Fibroblast of lung (primary cell): ENCODE measurements at regions not wholly inside any gene's neighbourhood (a gene's known extent, or its start where the extent isn't known, plus 50 kb on each side); places are given as distances from the start of the nearest gene placed in this dataset.

Experiments used
- DNase-seq, 2 donors: peaks; one replicate each; pipeline versions ENCODE4 v3.0.0 to v3.0.0-alpha.2; 2010; ENCODE audit warnings: low read depth in 2 of 2
- H2AFZ ChIP-seq: 2 replicates; pipeline ENCODE4 v1.5.1; 2012; ENCODE audit warnings: low read length, control low read depth, inconsistent platforms
- H3K27ac ChIP-seq: 2 replicates; pipeline ENCODE4 v1.5.1; 2011; ENCODE audit warnings: low read length, control low read depth; ENCODE audit not compliant: insufficient read depth
- H3K27me3 ChIP-seq: 2 replicates; pipeline ENCODE4 v1.5.1; 2011; ENCODE audit warnings: mild to moderate bottlenecking, low read length; ENCODE audit not compliant: control insufficient read depth, insufficient read depth
- H3K36me3 ChIP-seq: 2 replicates; pipeline ENCODE4 v1.5.1; 2011; ENCODE audit warnings: low read length; ENCODE audit not compliant: control insufficient read depth, insufficient read depth
- H3K4me1 ChIP-seq: 2 replicates; pipeline ENCODE4 v1.5.1; 2011; ENCODE audit warnings: low read length; ENCODE audit not compliant: control insufficient read depth, insufficient read depth; ENCODE audit errors: extremely low read depth
- H3K4me2 ChIP-seq: 2 replicates; pipeline ENCODE4 v1.5.1; 2011; ENCODE audit warnings: low read length, control low read depth; ENCODE audit not compliant: insufficient read depth; ENCODE audit errors: extremely low read depth
- H3K4me3 ChIP-seq, 4 experiments: fragments of 200-600 bp in 1 of 4; sonication (generic) in 1 of 4; replicated peaks in 1 of 4; 2 replicates each; pipeline ENCODE4 v1.5.1; 2011 to 2016; ENCODE audit warnings: low read length in 4 of 4, low read depth in 3 of 4, mild to moderate bottlenecking in 3 of 4, control low read depth in 2 of 4, inconsistent platforms in 1 of 4, mixed read lengths in 1 of 4; ENCODE audit not compliant: insufficient read depth in 1 of 4; ENCODE audit errors: control extremely low read depth in 1 of 4
- H3K79me2 ChIP-seq: 2 replicates; pipeline ENCODE4 v1.5.1; 2012; ENCODE audit warnings: mild to moderate bottlenecking, low read length, inconsistent platforms; ENCODE audit not compliant: control insufficient read depth, insufficient read depth
- H3K9ac ChIP-seq: 2 replicates; pipeline ENCODE4 v1.5.1; 2011; ENCODE audit warnings: mild to moderate bottlenecking, low read length, control low read depth; ENCODE audit not compliant: insufficient read depth
- H3K9me3 ChIP-seq: 2 replicates; pipeline ENCODE4 v1.5.1; 2012; ENCODE audit warnings: low read depth, low read length; ENCODE audit not compliant: control insufficient read depth, insufficient read depth
- H4K20me1 ChIP-seq: 2 replicates; pipeline ENCODE4 v1.5.1; 2011; ENCODE audit warnings: low read length; ENCODE audit not compliant: control insufficient read depth, insufficient read depth; ENCODE audit errors: extremely low read depth
- CTCF ChIP-seq, 2 donors: IDR thresholded peaks in 1 of 2; conservative IDR thresholded peaks in 1 of 2; 1 replicate in 1 of 2; 2 replicates in 1 of 2; pipeline ENCODE4 v1.5.1; 2011 to 2012; ENCODE audit warnings: low read length in 2 of 2, control low read depth in 1 of 2, inconsistent platforms in 1 of 2, low read depth in 1 of 2, mild to moderate bottlenecking in 1 of 2
- EZH2 ChIP-seq: IDR thresholded peaks from 2 replicates; pipeline ENCODE4 v1.5.1; 2012; ENCODE audit warnings: low read length, control low read depth, mild to moderate bottlenecking; ENCODE audit errors: missing control alignments

- DNase-seq, result no peak
- H3K4me2 ChIP-seq, result no peak overlapping the region
- no peaks in the 10 kb centered on the region for H3K27me3 ChIP-seq
- no peak overlapping the region for H3K4me3 ChIP-seq
- TF ChIP-seq CTCF (conservative IDR thresholded peaks at IDR 0.05 in 1 of 2, IDR thresholded peaks at IDR 0.05 in 1 of 2; ENCODE audit: low read depth in 1 of 2, low read length in 2 of 2) (no peak), EZH2 (no peak)
- H2AFZ ChIP-seq, result no peak overlapping the region
- no peaks in the 10 kb centered on the region for H3K9me3 ChIP-seq
- H3K4me1 ChIP-seq, result peaks cover 3% of the 10 kb centered on the region
- no peak overlapping the region for H3K9ac ChIP-seq
- H4K20me1 ChIP-seq, result no peaks in the 10 kb centered on the region
- no peaks in the 10 kb centered on the region for H3K36me3 ChIP-seq
- no peak overlapping the region for H3K27ac ChIP-seq
- no peaks in the 10 kb centered on the region for H3K79me2 ChIP-seq
Observed at GRCh38 chr7:131657881-131658280, 101.5 kb upstream of the PODXL start.

GRCh38 chr7:131656980-131657723, 100.7 kb upstream of the PODXL start:
- Histone ChIP-seq H3K9me3 (no peaks in the 10 kb centered on the region), H3K4me1 (peaks cover 3% of the 10 kb centered on the region), H3K27ac (no peak overlapping the region), H3K79me2 (no peaks in the 10 kb centered on the region), H4K20me1 (no peaks in the 10 kb centered on the region), H3K27me3 (no peaks in the 10 kb centered on the region), H3K4me2 (no peak overlapping the region), H2AFZ (no peak overlapping the region), H3K9ac (no peak overlapping the region), H3K4me3 (no peak overlapping the region), H3K36me3 (no peaks in the 10 kb centered on the region)
- DNase-seq, result no peak
- no peak for TF ChIP-seq EZH2
- no peak for TF ChIP-seq CTCF (conservative IDR thresholded peaks at IDR 0.05 in 1 of 2, IDR thresholded peaks at IDR 0.05 in 1 of 2; ENCODE audit: low read depth in 1 of 2, low read length in 2 of 2)

GRCh38 chr7:131655866-131656265, 99.4 kb upstream of the PODXL start:
- no peak overlapping the region for H3K4me3 ChIP-seq
- H3K27me3 ChIP-seq, result no peaks in the 10 kb centered on the region
- H3K4me2 ChIP-seq, result no peak overlapping the region
- no peaks in the 10 kb centered on the region for H3K36me3 ChIP-seq
- no peaks in the 10 kb centered on the region for H3K9me3 ChIP-seq
- H2AFZ ChIP-seq, result no peak overlapping the region
- H3K4me1 ChIP-seq, result peaks cover 3% of the 10 kb centered on the region
- no peaks in the 10 kb centered on the region for H4K20me1 ChIP-seq
- TF ChIP-seq EZH2, result no peak
- no peak for TF ChIP-seq CTCF (conservative IDR thresholded peaks at IDR 0.05 in 1 of 2, IDR thresholded peaks at IDR 0.05 in 1 of 2; ENCODE audit: low read depth in 1 of 2, low read length in 2 of 2)
- H3K27ac ChIP-seq, result no peak overlapping the region
- no peak for DNase-seq
- no peaks in the 10 kb centered on the region for H3K79me2 ChIP-seq
- H3K9ac ChIP-seq, result no peak overlapping the region
